ENCODE measurements at regions not wholly inside any gene's neighbourhood (a gene's known extent, or its start where the extent isn't known, plus 50 kb on each side); places are given as distances from the start of the nearest gene placed in this dataset.

GRCh38 chr10:62527019-62527827 is 153.1 kb downstream of the ZNF365 start:
- Histone ChIP-seq H3K4me3 (no peak overlapping the region), H3K36me3 (ENCODE audit: insufficient read depth, low read length) (no peaks in the 10 kb centered on the region), H3K9me3 (ENCODE audit: low read depth, low read length) (no peaks in the 10 kb centered on the region), H3K27ac (no peak overlapping the region), H3K9ac (ENCODE audit: insufficient read length) (no peak overlapping the region)
- no peak for DNase-seq (ENCODE audit: low read depth, low spot score)
- TF ChIP-seq EZH2 (IDR thresholded peaks at IDR 0.05) (no peak), POLR2AphosphoS5 (IDR thresholded peaks at IDR 0.05; ENCODE audit: borderline replicate concordance, low read depth, low read length) (no peak), FOXP2 (optimal IDR thresholded peaks at IDR 0.05; ENCODE audit: control extremely low read depth, extremely low read length, insufficient read depth) (no peak)

- Histone ChIP-seq H3K27ac (no peak overlapping the region), H3K4me3 (no peak overlapping the region), H3K36me3 (ENCODE audit: insufficient read depth, low read length) (no peaks in the 10 kb centered on the region), H3K9ac (ENCODE audit: insufficient read length) (no peak overlapping the region), H3K9me3 (ENCODE audit: low read depth, low read length) (no peaks in the 10 kb centered on the region)
- no peak for TF ChIP-seq FOXP2 (optimal IDR thresholded peaks at IDR 0.05; ENCODE audit: control extremely low read depth, extremely low read length, insufficient read depth)
- no peak for TF ChIP-seq EZH2 (IDR thresholded peaks at IDR 0.05)
- TF ChIP-seq POLR2AphosphoS5 (IDR thresholded peaks at IDR 0.05; ENCODE audit: borderline replicate concordance, low read depth, low read length), result no peak
- no peak for DNase-seq (ENCODE audit: low read depth, low spot score)
Observed at GRCh38 chr10:62528441-62528840, 154.3 kb downstream of the ZNF365 start.

GRCh38 chr10:62529396-62529795 is 155.2 kb downstream of the ZNF365 start:
- TF ChIP-seq FOXP2 (optimal IDR thresholded peaks at IDR 0.05; ENCODE audit: control extremely low read depth, extremely low read length, insufficient read depth) (no peak), EZH2 (IDR thresholded peaks at IDR 0.05) (no peak), POLR2AphosphoS5 (IDR thresholded peaks at IDR 0.05; ENCODE audit: borderline replicate concordance, low read depth, low read length) (no peak)
- H3K9ac ChIP-seq (ENCODE audit: insufficient read length), result no peak overlapping the region
- no peaks in the 10 kb centered on the region for H3K36me3 ChIP-seq (ENCODE audit: insufficient read depth, low read length)
- no peaks in the 10 kb centered on the region for H3K9me3 ChIP-seq (ENCODE audit: low read depth, low read length)
- H3K4me3 ChIP-seq, result no peak overlapping the region
- no peak overlapping the region for H3K27ac ChIP-seq
- DNase-seq (ENCODE audit: low read depth, low spot score), result no peak

DNA sequence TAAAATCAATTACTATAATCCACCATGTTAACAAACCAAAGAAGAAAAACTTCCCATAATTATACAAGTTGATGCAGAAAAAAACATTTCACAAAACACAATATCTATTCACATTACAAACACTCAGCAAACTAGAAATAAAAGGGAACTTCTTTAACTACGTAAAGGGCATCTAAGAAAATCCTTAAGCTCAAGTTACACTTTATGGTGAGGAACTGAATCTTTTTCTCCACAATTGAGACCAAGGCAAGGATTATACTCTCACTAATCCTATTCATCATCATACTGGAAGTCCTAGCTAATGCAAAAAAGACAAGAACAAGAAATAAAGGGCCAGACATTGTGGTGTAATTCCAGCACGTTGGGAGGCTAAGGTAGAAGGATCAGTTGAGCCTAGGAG is 159.9 kb downstream of the ZNF365 start:
- Histone ChIP-seq H3K9me3 (ENCODE audit: low read depth, low read length) (no peaks in the 10 kb centered on the region), H3K36me3 (ENCODE audit: insufficient read depth, low read length) (no peaks in the 10 kb centered on the region), H3K9ac (ENCODE audit: insufficient read length) (no peak overlapping the region), H3K4me3 (no peak overlapping the region), H3K27ac (no peak overlapping the region)
- no peak for DNase-seq (ENCODE audit: low read depth, low spot score)
- TF ChIP-seq FOXP2 (optimal IDR thresholded peaks at IDR 0.05; ENCODE audit: control extremely low read depth, extremely low read length, insufficient read depth) (no peak), POLR2AphosphoS5 (IDR thresholded peaks at IDR 0.05; ENCODE audit: borderline replicate concordance, low read depth, low read length) (no peak), EZH2 (IDR thresholded peaks at IDR 0.05) (no peak)

- H3K36me3 ChIP-seq (ENCODE audit: insufficient read depth, low read length), result no peaks in the 10 kb centered on the region
- H3K27ac ChIP-seq, result no peak overlapping the region
- H3K9ac ChIP-seq (ENCODE audit: insufficient read length), result no peak overlapping the region
- H3K9me3 ChIP-seq (ENCODE audit: low read depth, low read length), result no peaks in the 10 kb centered on the region
- TF ChIP-seq POLR2AphosphoS5 (IDR thresholded peaks at IDR 0.05; ENCODE audit: borderline replicate concordance, low read depth, low read length) (no peak), EZH2 (IDR thresholded peaks at IDR 0.05) (no peak)
- no peak overlapping the region for H3K4me3 ChIP-seq
- DNase-seq (ENCODE audit: low read depth, low spot score), result no peak
Observed at GRCh38 chr10:62538606-62539005, 164.4 kb downstream of the ZNF365 start.

DNA sequence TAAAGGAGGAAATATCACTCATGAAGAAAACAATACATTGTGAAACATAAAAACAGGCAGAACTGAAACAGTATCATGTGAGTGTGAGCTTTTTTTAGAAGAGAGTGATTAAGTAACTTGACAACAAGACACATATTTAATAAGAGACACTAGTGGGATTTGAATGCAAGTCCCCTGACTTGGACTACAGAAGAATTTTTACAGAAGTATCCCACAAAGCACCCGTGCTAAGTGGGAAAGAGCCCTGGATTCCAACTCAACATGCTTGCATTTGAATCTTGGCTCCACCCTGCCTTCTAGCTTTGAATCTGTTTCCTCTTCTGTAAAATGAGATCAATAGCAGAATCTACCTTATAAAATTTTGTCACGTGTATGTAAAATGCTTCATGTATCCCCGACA is 166.2 kb downstream of the ZNF365 start:
- H3K4me3 ChIP-seq, result no peak overlapping the region
- no peak overlapping the region for H3K9ac ChIP-seq (ENCODE audit: insufficient read length)

DNA sequence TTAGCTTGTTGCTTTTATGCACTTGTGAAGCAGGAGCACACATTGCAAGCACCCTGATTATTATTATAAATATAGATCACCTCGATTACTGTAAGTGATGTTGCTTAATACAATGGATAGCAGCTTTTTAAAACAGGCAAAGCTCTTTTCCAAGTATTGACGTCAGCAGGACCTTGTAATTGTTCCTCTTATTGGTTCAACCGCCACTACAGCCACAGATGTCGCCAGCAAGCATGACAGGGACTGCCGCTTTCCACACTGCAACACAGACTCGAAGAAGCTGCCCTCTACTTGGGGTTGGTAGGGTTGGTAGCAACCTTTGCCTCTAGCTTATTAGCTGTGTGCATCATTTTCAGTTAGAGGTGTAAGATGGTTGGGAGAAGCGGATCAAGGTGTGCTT is 167.6 kb downstream of the ZNF365 start:
- DNase-seq (ENCODE audit: low read depth, low spot score), result no peak
- H3K9me3 ChIP-seq (ENCODE audit: low read depth, low read length), result no peaks in the 10 kb centered on the region
- H3K9ac ChIP-seq (ENCODE audit: insufficient read length), result no peak overlapping the region
- no peak for TF ChIP-seq EZH2 (IDR thresholded peaks at IDR 0.05)
- TF ChIP-seq POLR2AphosphoS5 (IDR thresholded peaks at IDR 0.05; ENCODE audit: borderline replicate concordance, low read depth, low read length), result no peak
- no peak for TF ChIP-seq FOXP2 (optimal IDR thresholded peaks at IDR 0.05; ENCODE audit: control extremely low read depth, extremely low read length, insufficient read depth)
- H3K27ac ChIP-seq, result no peak overlapping the region
- no peak overlapping the region for H3K4me3 ChIP-seq
- no peaks in the 10 kb centered on the region for H3K36me3 ChIP-seq (ENCODE audit: insufficient read depth, low read length)

More for the DNA sequence above, 166.2 kb downstream of the ZNF365 start:
- TF ChIP-seq EZH2 (IDR thresholded peaks at IDR 0.05) (no peak), POLR2AphosphoS5 (IDR thresholded peaks at IDR 0.05; ENCODE audit: borderline replicate concordance, low read depth, low read length) (no peak), FOXP2 (optimal IDR thresholded peaks at IDR 0.05; ENCODE audit: control extremely low read depth, extremely low read length, insufficient read depth) (no peak)
- DNase-seq (ENCODE audit: low read depth, low spot score), result no peak
- no peak overlapping the region for H3K27ac ChIP-seq
- H3K9me3 ChIP-seq (ENCODE audit: low read depth, low read length), result no peaks in the 10 kb centered on the region
- H3K36me3 ChIP-seq (ENCODE audit: insufficient read depth, low read length), result no peaks in the 10 kb centered on the region

DNA sequence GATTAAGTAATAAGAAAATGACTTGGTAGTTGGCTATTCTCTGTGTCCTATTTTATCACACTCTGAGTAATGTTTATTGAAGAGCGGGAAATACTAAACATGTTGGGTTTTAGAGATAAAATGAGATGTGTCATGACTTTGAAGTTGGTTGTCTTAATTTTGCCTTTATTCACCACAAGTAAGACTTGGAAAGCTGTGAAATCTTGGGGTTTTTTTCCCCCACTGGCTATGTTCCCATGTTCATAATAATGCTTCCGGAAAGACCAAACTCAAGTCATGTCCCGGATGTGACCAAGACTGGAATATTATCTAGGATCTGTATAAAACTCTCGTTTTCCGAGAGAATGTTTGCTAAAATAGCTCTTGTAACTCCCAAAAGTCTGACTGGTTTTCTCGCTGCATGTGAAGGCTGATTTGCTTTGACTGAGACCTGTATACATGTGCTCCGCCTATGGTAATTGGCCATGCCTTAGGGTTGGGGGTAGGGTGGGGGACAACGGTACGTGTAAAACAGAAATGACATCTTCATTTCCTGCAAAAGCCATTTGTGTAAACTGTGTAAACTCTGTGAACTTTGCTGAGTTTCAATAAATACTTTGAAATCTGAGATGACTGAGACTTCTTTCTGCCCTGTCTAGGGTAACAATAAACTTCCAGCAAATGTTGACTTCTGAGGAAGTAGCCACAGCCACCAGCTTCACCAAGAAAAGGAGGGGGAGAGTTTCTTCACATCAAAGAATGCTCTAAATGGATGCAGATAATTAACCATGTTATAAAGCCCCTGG is 169.6 kb downstream of the ZNF365 start:
- TF ChIP-seq FOXP2 (optimal IDR thresholded peaks at IDR 0.05; ENCODE audit: control extremely low read depth, extremely low read length, insufficient read depth) (no peak), POLR2AphosphoS5 (IDR thresholded peaks at IDR 0.05; ENCODE audit: borderline replicate concordance, low read depth, low read length) (no peak), EZH2 (IDR thresholded peaks at IDR 0.05) (no peak)
- no peak for DNase-seq (ENCODE audit: low read depth, low spot score)
- Histone ChIP-seq H3K9me3 (ENCODE audit: low read depth, low read length) (no peaks in the 10 kb centered on the region), H3K27ac (no peak overlapping the region), H3K36me3 (ENCODE audit: insufficient read depth, low read length) (no peaks in the 10 kb centered on the region), H3K4me3 (no peak overlapping the region), H3K9ac (ENCODE audit: insufficient read length) (no peak overlapping the region)
